Right lobe of liver (tissue), 4 donors: ENCODE measurements at regions not wholly inside any gene's neighbourhood (a gene's known extent, or its start where the extent isn't known, plus 50 kb on each side); places are given as distances from the start of the nearest gene placed in this dataset.

Experiments
- POLR2A ChIP-seq: fragments of 450-650 bp; IDR thresholded peaks from one replicate; pipeline ENCODE4 v1.6.1; 2017; ENCODE audit warnings: antibody characterized with exemption, mild to moderate bottlenecking
- TF ChIP-seq, protein P1 (sequence below), 4 donors: fragments of 200-600 bp in 3 of 4; fragments of 450-650 bp in 1 of 4; IDR thresholded peaks; one replicate each; pipeline versions ENCODE4 v1.5.1 to v1.8.0; 2016 to 2022; ENCODE audit warnings: antibody characterized with exemption in 4 of 4, mild to moderate bottlenecking in 2 of 4
- donor health status: DM: no; HTN: no; CAD: no.
- donor health status: DM: no; HTN: no; CAD: no.
- donor health status: DM: no; HTN: yes; CAD: no.

- TF ChIP-seq, protein P1, sequence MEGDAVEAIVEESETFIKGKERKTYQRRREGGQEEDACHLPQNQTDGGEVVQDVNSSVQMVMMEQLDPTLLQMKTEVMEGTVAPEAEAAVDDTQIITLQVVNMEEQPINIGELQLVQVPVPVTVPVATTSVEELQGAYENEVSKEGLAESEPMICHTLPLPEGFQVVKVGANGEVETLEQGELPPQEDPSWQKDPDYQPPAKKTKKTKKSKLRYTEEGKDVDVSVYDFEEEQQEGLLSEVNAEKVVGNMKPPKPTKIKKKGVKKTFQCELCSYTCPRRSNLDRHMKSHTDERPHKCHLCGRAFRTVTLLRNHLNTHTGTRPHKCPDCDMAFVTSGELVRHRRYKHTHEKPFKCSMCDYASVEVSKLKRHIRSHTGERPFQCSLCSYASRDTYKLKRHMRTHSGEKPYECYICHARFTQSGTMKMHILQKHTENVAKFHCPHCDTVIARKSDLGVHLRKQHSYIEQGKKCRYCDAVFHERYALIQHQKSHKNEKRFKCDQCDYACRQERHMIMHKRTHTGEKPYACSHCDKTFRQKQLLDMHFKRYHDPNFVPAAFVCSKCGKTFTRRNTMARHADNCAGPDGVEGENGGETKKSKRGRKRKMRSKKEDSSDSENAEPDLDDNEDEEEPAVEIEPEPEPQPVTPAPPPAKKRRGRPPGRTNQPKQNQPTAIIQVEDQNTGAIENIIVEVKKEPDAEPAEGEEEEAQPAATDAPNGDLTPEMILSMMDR (IDR thresholded peaks at IDR 0.05): no peak
- TF ChIP-seq POLR2A: no peak
These were observed 273.6 kb downstream of the GRIN2B start for GRCh38 chr12:13707829-13708228.
